ENCODE measurements at regions not wholly inside any gene's neighbourhood (a gene's known extent, or its start where the extent isn't known, plus 50 kb on each side); places are given as distances from the start of the nearest gene placed in this dataset.

GRCh38 chr5:152723482-152723881 lies 318.4 kb upstream of the NMUR2 start:
- TF ChIP-seq CTCF (IDR thresholded peaks at IDR 0.05): no peak
- TF ChIP-seq POLR2AphosphoS5 (IDR thresholded peaks at IDR 0.05): no peak
- TF ChIP-seq POLR2A (IDR thresholded peaks at IDR 0.05): no peak
- no peak for TF ChIP-seq EP300 (IDR thresholded peaks at IDR 0.05)

Measured in upper lobe of left lung (tissue), 4 donors.